ENCODE measurements at regions not wholly inside any gene's neighbourhood (a gene's known extent, or its start where the extent isn't known, plus 50 kb on each side); places are given as distances from the start of the nearest gene placed in this dataset.

GRCh38 chr11:19525714-19526113 lies 186.9 kb upstream of the NAV2 start:
- 81% methylated on average over 5 of the region's 5 CpGs; no CpG with 5 or more reads in 1 of the 2 experiments for WGBS, 2 experiments (ENCODE audit: extremely low coverage in 1 of 2, insufficient coverage in 1 of 2, insufficient read length in 1 of 2, insufficient replicate concordance in 2 of 2, low coverage in 1 of 2, low lambda C conversion rate in 2 of 2, missing lambda C conversion rate in 1 of 2)
- H3K79me2 ChIP-seq (ENCODE audit: control insufficient read depth in 1 of 2, insufficient read depth in 2 of 2, low read length in 2 of 2) = no peaks in the 10 kb centered on the region
- FAIRE-seq (no peak), DNase-seq (ENCODE audit: low read depth in 1 of 2, low spot score in 2 of 2) (no peak)
- H4K91ac ChIP-seq (replicated peaks; ENCODE audit: insufficient read length, low read length) = no peak overlapping the region
- no peak overlapping the region for H3K18ac ChIP-seq (ENCODE audit: extremely low read depth, low read length)
- H3K4me1 ChIP-seq (replicated peaks in 1 of 4; ENCODE audit: control insufficient read depth in 3 of 4, insufficient read depth in 4 of 4, low read length in 3 of 4) = no peaks in the 10 kb centered on the region; a peak in 3 of 7 replicates
- H3K23ac ChIP-seq (ENCODE audit: insufficient read length) = no peak overlapping the region
- H4K5ac ChIP-seq (ENCODE audit: insufficient read length, low read depth, low read length) = no peak overlapping the region
- no peak overlapping the region for H3K9ac ChIP-seq (replicated peaks in 1 of 4; ENCODE audit: extremely low read depth in 1 of 4, low read depth in 3 of 4, low read length in 3 of 4)
- H2BK120ac ChIP-seq (replicated peaks; ENCODE audit: low read depth, low read length) = no peak overlapping the region
- no peak overlapping the region for H2BK20ac ChIP-seq (ENCODE audit: low read length)
- H4K20me1 ChIP-seq (replicated peaks in 1 of 2; ENCODE audit: control insufficient read depth in 1 of 2, insufficient read depth in 2 of 2, low read length in 2 of 2) = no peaks in the 10 kb centered on the region
- no peaks in the 10 kb centered on the region for H3K23me2 ChIP-seq (ENCODE audit: low read depth, low read length)
- TF ChIP-seq SP2 (IDR thresholded peaks at IDR 0.05; ENCODE audit: low read length) = no peak
- TF ChIP-seq CEBPB (IDR thresholded peaks at IDR 0.05; ENCODE audit: low read depth, low read length) = no peak
- no peak for TF ChIP-seq CHD2 (IDR thresholded peaks at IDR 0.05; ENCODE audit: low read length)
- no peak for TF ChIP-seq TEAD4 (IDR thresholded peaks at IDR 0.05; ENCODE audit: low read depth, low read length)
- no peak for TF ChIP-seq RXRA (IDR thresholded peaks at IDR 0.05; ENCODE audit: insufficient read depth, low read depth, low read length)
- TF ChIP-seq KDM5A (IDR thresholded peaks at IDR 0.05; ENCODE audit: low read length) = no peak
- TF ChIP-seq POLR2A (IDR thresholded peaks at IDR 0.05; ENCODE audit: control extremely low read depth in 1 of 2, low read depth in 2 of 2, low read length in 2 of 2) = no peak
- no peak for TF ChIP-seq NRF1 (IDR thresholded peaks at IDR 0.05; ENCODE audit: low read depth, low read length)
- no peaks in the 10 kb centered on the region for H3K9me3 ChIP-seq (ENCODE audit: insufficient read depth in 2 of 2, low read depth in 1 of 2, low read length in 1 of 2)
- H4K8ac ChIP-seq (ENCODE audit: extremely low read depth, insufficient read depth, low read length) = no peak overlapping the region
- no peak overlapping the region for H3K14ac ChIP-seq (ENCODE audit: insufficient read length)
- no peaks in the 10 kb centered on the region for H3K79me1 ChIP-seq (ENCODE audit: low read depth, low read length)
- no peak overlapping the region for H3K4me3 ChIP-seq (ENCODE audit: extremely low read depth in 1 of 4, insufficient read depth in 2 of 4, low read depth in 3 of 4, low read length in 4 of 4)
- ChIA-PET CTCF (ENCODE audit: partially characterized antibody) (interaction anchor here (0.6 to 1.5 kb wide), 4 partner anchors 9 to 483 kb away, joined by 3 to 4 read pairs (median 3); no protein-coding TSS in a partner anchor), POLR2A (ENCODE audit: partially characterized antibody) (no interaction called here)
- H3K27me3 ChIP-seq (replicated peaks in 1 of 4; ENCODE audit: control insufficient read depth in 3 of 4, extremely low read depth in 1 of 4, insufficient read depth in 3 of 4, low read length in 3 of 4) = no peaks in the 10 kb centered on the region
- H3K36me3 ChIP-seq (ENCODE audit: control insufficient read depth in 2 of 4, insufficient read depth in 4 of 4, low read length in 3 of 4) = no peaks in the 10 kb centered on the region
- no peak overlapping the region for H2AFZ ChIP-seq (ENCODE audit: low read length)
- H2AK5ac ChIP-seq (ENCODE audit: low read depth, low read length) = no peak overlapping the region
- H2BK5ac ChIP-seq (ENCODE audit: low read depth, low read length) = no peak overlapping the region
- H3K4ac ChIP-seq (replicated peaks; ENCODE audit: insufficient read length, low read depth, low read length) = no peak overlapping the region
- H2BK12ac ChIP-seq (ENCODE audit: low read depth, low read length) = no peak overlapping the region
- no peak overlapping the region for H2BK15ac ChIP-seq (ENCODE audit: low read length)
- no peak overlapping the region for H3K27ac ChIP-seq (ENCODE audit: low read depth, low read length)
- no peak overlapping the region for H3K56ac ChIP-seq (replicated peaks; ENCODE audit: insufficient read length, low read depth, low read length)
- H3K4me2 ChIP-seq (ENCODE audit: insufficient read depth in 1 of 2, low read depth in 2 of 2, low read length in 2 of 2) = no peak overlapping the region
